ENCODE measurements at regions not wholly inside any gene's neighbourhood (a gene's known extent, or its start where the extent isn't known, plus 50 kb on each side); places are given as distances from the start of the nearest gene placed in this dataset.

GRCh38 chr18:41371156-41372045 is 583.6 kb upstream of the PIK3C3 start:
- DNase-seq (ENCODE audit: low spot score): no peak

GRCh38 chr18:41370740-41371139 is 584.3 kb upstream of the PIK3C3 start:
- DNase-seq (ENCODE audit: low spot score): no peak

DNA sequence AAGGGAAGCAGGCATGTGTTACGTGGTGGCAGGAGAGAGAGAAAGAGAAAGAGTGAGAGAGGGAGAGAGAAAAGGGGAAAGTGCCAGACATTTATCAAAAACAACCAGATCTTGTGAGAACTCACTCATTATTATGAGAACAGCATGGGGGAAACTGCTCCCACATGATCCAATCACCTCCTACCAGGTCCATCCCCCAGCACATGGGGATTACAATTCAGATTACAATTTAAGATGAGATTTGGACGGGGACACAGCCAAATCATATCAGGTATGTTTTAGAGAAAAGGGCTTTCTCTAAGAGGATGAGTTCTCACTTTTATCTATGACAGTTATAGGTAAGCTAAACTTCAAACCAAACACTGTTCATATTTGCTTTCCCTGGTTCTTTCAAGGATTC is 597.3 kb upstream of the PIK3C3 start:
- no peak for DNase-seq (ENCODE audit: low spot score)

GRCh38 chr18:41353777-41354528 is 601.1 kb upstream of the PIK3C3 start:
- no peak for DNase-seq (ENCODE audit: low spot score)

DNA sequence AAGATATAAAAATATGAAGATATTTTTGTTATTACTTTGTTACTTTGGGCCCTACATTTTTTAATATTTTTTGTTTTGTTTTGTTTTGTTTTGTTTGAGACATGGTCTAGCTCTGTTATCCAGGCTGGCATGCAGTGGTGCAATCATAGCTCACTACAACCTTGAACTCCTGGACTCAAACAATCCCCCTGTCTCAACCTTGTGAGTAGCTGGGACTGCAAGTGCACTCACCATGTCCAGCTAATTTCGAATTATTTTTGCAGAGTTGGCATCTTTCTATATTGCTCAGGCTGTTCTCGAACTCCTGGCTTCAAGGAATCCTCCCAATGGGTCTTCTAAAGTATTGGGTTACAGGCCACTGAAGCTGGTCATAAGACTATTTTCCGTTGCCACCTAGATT is 603.6 kb upstream of the PIK3C3 start:
- DNase-seq (ENCODE audit: low spot score): no peak

DNA sequence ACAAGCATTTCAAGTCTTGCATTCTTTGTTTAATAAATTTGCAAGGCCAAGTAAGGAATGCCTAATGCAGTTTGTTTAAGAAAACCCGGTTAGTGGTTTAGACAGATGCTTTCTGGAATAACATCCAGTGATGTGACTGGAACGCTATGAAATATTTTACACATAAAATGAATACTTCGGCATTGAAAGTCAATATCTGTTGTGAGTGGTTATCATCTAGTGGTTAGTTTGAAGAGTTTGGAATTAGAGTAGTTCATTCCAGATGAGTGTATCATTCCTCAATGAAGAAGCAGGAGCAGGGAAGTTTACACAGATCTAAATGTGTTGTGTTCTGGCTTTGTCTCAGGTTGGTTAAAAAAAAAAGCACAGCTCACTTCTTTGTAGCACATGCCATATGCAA is 608.0 kb upstream of the PIK3C3 start:
- DNase-seq (ENCODE audit: low spot score): no peak

- no peak for DNase-seq (ENCODE audit: low spot score)
Observed at GRCh38 chr18:41343808-41344207, 611.2 kb upstream of the PIK3C3 start.

GRCh38 chr18:41338341-41338740 is 616.7 kb upstream of the PIK3C3 start:
- DNase-seq (ENCODE audit: low spot score): no peak

- DNase-seq (ENCODE audit: low spot score): no peak
Observed at GRCh38 chr18:41331661-41332060, 623.4 kb upstream of the PIK3C3 start.

DNA sequence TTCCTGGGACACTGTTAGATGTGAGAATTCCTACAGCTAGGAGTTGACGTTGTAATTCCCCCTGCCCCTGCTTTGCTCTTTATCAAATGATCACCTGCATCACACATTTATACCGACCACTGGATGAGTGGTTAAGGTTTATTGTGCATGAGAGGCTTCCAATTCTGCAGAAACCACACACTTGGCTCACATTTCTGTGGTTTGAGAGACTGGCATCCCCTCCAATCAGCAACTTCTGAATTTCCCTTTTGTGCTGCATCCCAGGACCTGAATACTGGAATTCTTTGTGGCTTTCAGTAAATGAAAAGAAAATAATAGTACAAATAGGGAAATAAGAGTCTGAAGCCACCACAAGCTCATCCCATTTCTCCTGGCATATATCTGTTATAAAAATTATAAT is 628.7 kb upstream of the PIK3C3 start:
- DNase-seq (ENCODE audit: low spot score): no peak

DNA sequence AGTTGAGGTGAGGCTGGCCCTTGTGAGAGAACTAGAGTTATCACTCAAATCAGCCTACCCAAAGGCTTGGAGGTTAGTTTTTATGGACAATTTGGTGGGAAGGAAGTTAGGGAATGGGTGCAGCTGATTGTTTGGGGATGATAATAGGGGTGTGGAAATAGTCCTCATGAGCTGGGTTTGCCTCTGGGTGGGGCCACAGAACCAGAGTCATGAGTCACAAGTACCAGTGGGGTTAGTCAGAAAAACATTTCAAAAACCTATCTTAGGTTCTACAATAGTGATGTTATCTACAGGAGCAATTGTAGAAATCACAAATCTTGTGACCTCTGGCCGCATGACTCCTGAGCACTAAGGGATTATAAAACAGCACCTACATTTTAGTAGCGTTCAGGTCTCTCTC is 630.1 kb upstream of the PIK3C3 start:
- DNase-seq (ENCODE audit: low spot score): no peak

- no peak for DNase-seq (ENCODE audit: low spot score)
Observed at GRCh38 chr18:41324020-41324791, 630.8 kb upstream of the PIK3C3 start.

GRCh38 chr18:41323044-41323443 is 632.0 kb upstream of the PIK3C3 start:
- DNase-seq (ENCODE audit: low spot score): no peak

DNA sequence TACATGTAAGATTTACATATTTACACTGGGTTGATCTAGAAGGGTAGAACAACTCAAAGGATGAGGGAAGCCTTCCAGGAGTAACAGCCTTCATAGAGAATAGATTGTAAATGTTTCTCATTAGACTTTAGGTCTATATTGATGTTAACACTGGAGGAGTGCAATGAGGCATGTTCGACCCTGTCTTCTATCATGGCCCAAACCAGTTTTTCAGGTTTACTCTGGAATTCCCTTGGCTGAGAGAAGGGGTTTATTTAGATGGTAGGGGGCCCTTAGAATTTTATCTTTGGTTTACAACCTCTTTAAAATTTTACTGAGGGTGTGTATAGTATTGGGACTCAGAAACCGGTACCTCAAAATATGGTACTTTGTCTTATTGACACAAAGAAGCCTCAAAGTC is 634.9 kb upstream of the PIK3C3 start:
- no peak for DNase-seq (ENCODE audit: low spot score)

GRCh38 chr18:41315134-41315533 is 639.9 kb upstream of the PIK3C3 start:
- no peak for DNase-seq (ENCODE audit: low spot score)

- no peak for DNase-seq (ENCODE audit: low spot score)
Observed at GRCh38 chr18:41311571-41312547, 643.2 kb upstream of the PIK3C3 start.

DNA sequence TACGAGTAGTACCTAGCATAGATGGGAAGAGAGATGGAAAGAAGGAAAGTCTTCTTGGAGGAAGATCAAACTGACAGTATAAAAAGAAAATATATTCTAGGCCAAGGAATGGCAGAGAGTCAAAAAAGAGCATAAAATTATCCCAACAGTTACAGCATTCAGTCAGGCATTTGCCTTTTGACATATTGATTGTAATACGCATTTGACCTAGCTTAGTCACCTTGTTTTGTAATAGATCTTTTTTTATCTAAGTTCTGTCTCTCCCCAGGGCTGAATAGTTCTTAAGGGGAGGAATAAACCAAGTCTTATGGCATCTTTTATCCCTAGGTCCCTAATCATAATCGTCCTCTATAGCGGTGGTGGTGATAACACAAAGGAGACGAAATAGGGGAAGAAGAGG is 657.3 kb upstream of the PIK3C3 start:
- no peak for DNase-seq (ENCODE audit: low spot score)

DNA sequence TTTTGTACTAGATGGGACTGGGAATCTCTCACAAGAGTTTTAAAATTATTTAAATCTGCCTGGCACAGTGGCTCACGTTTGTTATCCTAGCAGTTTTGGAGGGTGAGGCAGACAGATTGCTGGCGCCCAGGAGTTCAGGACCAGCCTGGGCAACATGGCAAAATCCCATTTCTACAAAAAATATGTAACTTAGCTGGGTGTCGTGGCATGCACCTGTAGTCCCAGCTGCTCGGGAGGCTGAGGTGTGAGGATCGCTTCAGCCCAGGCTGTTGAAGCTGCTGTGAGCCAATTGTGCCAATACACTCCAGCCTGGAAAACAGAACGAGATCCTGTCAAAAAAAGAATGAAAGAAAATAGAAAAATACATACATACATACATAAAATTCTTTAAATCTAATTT is 685.7 kb upstream of the PIK3C3 start:
- no peak for DNase-seq (ENCODE audit: low spot score)

- no peak for DNase-seq (ENCODE audit: low spot score)
Observed at GRCh38 chr18:41268271-41268670, 686.8 kb upstream of the PIK3C3 start.

DNA sequence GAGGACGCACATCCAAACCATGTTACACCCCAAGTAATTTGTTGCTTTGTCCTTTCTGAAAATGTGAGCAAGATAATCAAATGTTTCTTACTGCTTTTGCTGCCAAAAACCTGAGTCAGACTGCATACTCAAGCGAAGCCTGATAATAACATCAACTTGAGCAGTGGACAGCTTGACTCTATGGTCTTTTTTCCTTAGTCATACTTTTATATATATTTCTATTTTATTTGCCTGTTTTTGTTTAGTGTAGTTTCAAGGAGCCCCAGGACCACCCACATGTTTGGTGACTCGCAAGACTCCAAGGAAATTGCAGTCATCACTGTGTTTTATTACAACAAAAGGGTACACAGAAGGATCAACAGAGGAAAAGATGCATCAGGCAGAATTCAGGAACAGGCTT is 688.4 kb upstream of the PIK3C3 start:
- no peak for DNase-seq (ENCODE audit: low spot score)

- no peak for DNase-seq (ENCODE audit: low spot score)
Observed at GRCh38 chr18:41266204-41266603, 688.8 kb upstream of the PIK3C3 start.

Measured in HT-29 (cell line).